Ovary (tissue), 7 donors: ENCODE measurements at regions not wholly inside any gene's neighbourhood (a gene's known extent, or its start where the extent isn't known, plus 50 kb on each side); places are given as distances from the start of the nearest gene placed in this dataset.

Source experiments
- DNase-seq, 5 donors: peaks; one replicate each; pipeline ENCODE4 v3.0.0-alpha.2; 2019 to 2020
- H3K27ac ChIP-seq, 2 donors: fragments of 200-600 bp; one replicate each; pipeline versions ENCODE4 v1.5.1 to v1.8.0; 2019 to 2022
- H3K27me3 ChIP-seq: fragments of 200-600 bp; one replicate; pipeline ENCODE4 v1.8.0; 2022
- H3K36me3 ChIP-seq: fragments of 200-600 bp; sonication (generic); one replicate; pipeline ENCODE4 v1.5.1; 2019
- H3K4me1 ChIP-seq: one replicate; pipeline ENCODE4 v1.8.1; 2013; ENCODE audit warnings: mild to moderate bottlenecking, moderate library complexity; ENCODE audit not compliant: insufficient read depth
- H3K4me3 ChIP-seq: fragments of 200-600 bp; sonication (generic); one replicate; pipeline ENCODE4 v1.5.1; 2017
- H3K9me3 ChIP-seq, 2 donors: fragments of 200-600 bp in 1 of 2; sonication (generic) in 1 of 2; one replicate each; pipeline versions ENCODE4 v1.5.1 to v1.8.1; 2013 to 2019; ENCODE audit warnings: mild to moderate bottlenecking in 1 of 2, moderate library complexity in 1 of 2
- EP300 ChIP-seq: sonication (generic); formaldehyde crosslinking; IDR thresholded peaks from one replicate; pipeline ENCODE4 v1.6.1; 2017; ENCODE audit warnings: antibody characterized with exemption
- POLR2A ChIP-seq: fragments of 450-650 bp; IDR thresholded peaks from one replicate; pipeline ENCODE4 v1.6.1; 2017; ENCODE audit warnings: antibody characterized with exemption, mild to moderate bottlenecking, moderate library complexity
- WGBS, 3 donors: extraction: QIAGEN DNeasy Blood & Tissue Kit in 1 of 3; methylation state at CpG; one replicate each; pipeline versions ENCODE4 v1.1.5 to v1.1.7; 2013 to 2017; 5-methylcytosine and 5-hydroxymethylcytosine counted together
- intact Hi-C, 4 donors: fragments of 100-400 bp; cut with DNase I; formaldehyde crosslinking; loops; one replicate each; pipeline versions ENCODE4 v1.11.0 to v1.15.1; 2022 to 2023
- TF ChIP-seq, protein P1 (sequence below), 3 donors: fragments of 450-650 bp in 2 of 3; fragments of 200-600 bp in 1 of 3; IDR thresholded peaks; one replicate each; pipeline versions ENCODE4 v1.5.1 to v1.8.0; 2016 to 2022; ENCODE audit warnings: antibody characterized with exemption in 3 of 3, mild to moderate bottlenecking in 1 of 3
- donor health status: DM: no; HTN: no; CAD: no; lungs with moderate emphysema.
- donor health status: DM: no; HTN: no; CAD: no.
- donor health status: Bipolar disorder and iron deficiency.
- donor health status: DM: no; HTN: no; CAD: no.
- donor health status: DM: yes; HTN: yes; CAD: no.

DNA sequence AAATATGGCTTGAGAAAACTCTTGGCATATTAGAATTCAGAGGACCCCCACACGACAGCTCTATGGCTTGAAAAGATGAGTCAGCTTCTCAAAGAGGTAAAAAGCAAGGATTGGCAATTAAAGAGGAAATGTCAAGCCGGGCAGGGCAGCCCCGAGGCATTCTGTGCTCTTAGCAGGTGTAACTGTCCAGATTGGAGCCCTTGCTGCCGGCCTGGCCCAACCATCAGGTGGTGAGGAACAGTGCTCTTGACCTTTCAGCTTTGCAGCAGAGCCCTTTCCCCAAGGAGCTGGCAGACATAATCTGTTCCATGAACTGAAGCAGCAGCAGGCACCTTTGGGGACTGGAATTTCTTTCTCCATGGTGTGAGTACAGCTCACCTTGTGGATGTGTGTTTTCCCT, 287.8 kb downstream of the UTP18 start:
- Histone ChIP-seq H3K27me3 (no peaks in the 10 kb centered on the region), H3K4me3 (no peak overlapping the region), H3K27ac (no peak overlapping the region), H3K4me1 (no peaks in the 10 kb centered on the region), H3K9me3 (no peaks in the 10 kb centered on the region), H3K36me3 (no peaks in the 10 kb centered on the region)
- WGBS, 3 donors = 62 to 81% (median 72%) methylated on average over 4 of the region's 4 CpGs
- intact Hi-C loops = no loop called here
- TF ChIP-seq EP300 = no peak
- no peak for TF ChIP-seq POLR2A
- TF ChIP-seq, protein P1, sequence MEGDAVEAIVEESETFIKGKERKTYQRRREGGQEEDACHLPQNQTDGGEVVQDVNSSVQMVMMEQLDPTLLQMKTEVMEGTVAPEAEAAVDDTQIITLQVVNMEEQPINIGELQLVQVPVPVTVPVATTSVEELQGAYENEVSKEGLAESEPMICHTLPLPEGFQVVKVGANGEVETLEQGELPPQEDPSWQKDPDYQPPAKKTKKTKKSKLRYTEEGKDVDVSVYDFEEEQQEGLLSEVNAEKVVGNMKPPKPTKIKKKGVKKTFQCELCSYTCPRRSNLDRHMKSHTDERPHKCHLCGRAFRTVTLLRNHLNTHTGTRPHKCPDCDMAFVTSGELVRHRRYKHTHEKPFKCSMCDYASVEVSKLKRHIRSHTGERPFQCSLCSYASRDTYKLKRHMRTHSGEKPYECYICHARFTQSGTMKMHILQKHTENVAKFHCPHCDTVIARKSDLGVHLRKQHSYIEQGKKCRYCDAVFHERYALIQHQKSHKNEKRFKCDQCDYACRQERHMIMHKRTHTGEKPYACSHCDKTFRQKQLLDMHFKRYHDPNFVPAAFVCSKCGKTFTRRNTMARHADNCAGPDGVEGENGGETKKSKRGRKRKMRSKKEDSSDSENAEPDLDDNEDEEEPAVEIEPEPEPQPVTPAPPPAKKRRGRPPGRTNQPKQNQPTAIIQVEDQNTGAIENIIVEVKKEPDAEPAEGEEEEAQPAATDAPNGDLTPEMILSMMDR (IDR thresholded peaks at IDR 0.05) = no peak
- DNase-seq = no peak

DNA sequence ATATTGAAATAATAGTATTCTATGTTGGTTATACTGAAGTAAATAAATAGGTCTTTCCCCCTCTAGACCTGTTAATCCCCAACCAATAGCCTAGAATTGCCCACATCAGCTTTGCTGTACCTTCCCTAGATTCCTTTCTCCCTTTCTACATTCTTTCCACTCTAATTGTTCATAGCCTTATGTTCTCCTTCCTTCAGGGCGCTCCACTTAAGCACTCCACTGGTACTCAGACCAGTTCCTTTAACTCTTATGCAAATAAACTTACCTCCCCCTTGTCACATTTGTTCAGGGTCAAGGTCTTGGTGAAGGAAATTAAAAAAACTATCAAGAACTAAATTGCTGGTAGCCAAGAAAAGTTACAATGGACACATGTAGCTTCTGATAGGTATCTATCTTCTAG, 294.8 kb downstream of the UTP18 start:
- DNase-seq = no peak
- intact Hi-C loops = no loop called here
- H3K9me3 ChIP-seq = no peaks in the 10 kb centered on the region

DNA sequence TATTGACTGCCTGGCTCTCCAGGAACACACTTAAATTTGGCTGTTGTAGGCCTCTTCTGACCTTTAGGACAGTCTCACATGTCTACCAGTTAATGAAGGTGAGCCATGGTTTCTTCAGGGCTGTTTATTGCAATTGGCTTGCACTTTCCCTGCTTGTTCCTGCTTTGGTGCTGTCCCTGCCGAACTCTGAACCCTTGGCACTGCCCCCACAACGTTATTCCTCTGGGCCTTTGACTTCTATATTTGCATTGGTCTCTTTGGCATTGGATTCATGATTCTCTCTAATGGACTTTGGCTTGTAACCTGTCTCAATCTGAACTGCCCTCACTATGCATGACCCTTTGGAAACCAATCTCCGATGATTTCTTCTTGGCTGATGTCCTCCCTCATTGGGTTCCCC, 299.4 kb downstream of the UTP18 start:
- Histone ChIP-seq H3K4me1 (no peaks in the 10 kb centered on the region), H3K27ac (no peak overlapping the region), H3K36me3 (no peaks in the 10 kb centered on the region), H3K9me3 (no peaks in the 10 kb centered on the region), H3K4me3 (no peak overlapping the region), H3K27me3 (no peaks in the 10 kb centered on the region)
- TF ChIP-seq, protein P1 (IDR thresholded peaks at IDR 0.05) = no peak
- no peak for TF ChIP-seq EP300
- no peak for TF ChIP-seq POLR2A
- intact Hi-C loops = loop anchor here in 1 of 4 donors (10.0 kb wide), 1 partner anchor 745 kb away; no protein-coding TSS in a partner anchor
- DNase-seq = no peak
- 65 to 78% (median 68%) methylated on average over 3 of the region's 3 CpGs for WGBS, 3 donors

More for the DNA sequence above, 294.8 kb downstream of the UTP18 start:
- WGBS, 3 donors = 89 to 98% (median 96%) methylated on average over 1 of the region's 1 CpG
- no peaks in the 10 kb centered on the region for H3K36me3 ChIP-seq
- no peaks in the 10 kb centered on the region for H3K4me1 ChIP-seq
- no peak for TF ChIP-seq POLR2A
- no peak overlapping the region for H3K4me3 ChIP-seq
- H3K27me3 ChIP-seq = no peaks in the 10 kb centered on the region
- no peak overlapping the region for H3K27ac ChIP-seq

GRCh38 chr17:51560398-51560797, 300.1 kb downstream of the UTP18 start:
- intact Hi-C loops = loop anchor here in 1 of 4 donors (10.0 kb wide), 1 partner anchor 744 kb away; no protein-coding TSS in a partner anchor
- DNase-seq = no peak

DNA sequence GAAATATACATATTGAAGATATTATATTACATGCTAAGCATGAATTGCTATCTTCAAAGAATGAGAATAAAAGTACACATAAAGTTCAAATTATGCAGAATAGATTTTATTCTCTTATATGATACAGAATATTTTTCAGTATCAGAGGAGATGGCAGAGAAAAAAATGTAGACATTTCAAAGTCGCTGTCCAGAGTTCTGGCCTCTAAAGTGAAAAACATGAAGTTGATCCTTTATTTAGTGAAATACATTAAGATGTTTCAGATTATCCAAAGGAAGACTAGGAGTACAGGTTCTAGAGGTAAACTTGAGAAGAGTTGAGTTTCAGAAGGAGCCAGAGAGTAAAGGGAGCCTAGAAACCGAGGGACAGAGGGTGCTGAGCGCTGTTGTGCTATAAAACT, 303.6 kb downstream of the UTP18 start:
- TF ChIP-seq POLR2A (no peak), EP300 (no peak)
- TF ChIP-seq, protein P1 (IDR thresholded peaks at IDR 0.05) = no peak
- Histone ChIP-seq H3K27me3 (no peaks in the 10 kb centered on the region), H3K4me3 (no peak overlapping the region), H3K36me3 (no peaks in the 10 kb centered on the region), H3K27ac (no peak overlapping the region), H3K9me3 (no peaks in the 10 kb centered on the region), H3K4me1 (no peaks in the 10 kb centered on the region)
- WGBS, 3 donors = 68 to 72% (median 72%) methylated on average over 3 of the region's 3 CpGs
- intact Hi-C loops = loop anchor here in 1 of 4 donors (10.0 kb wide), 1 partner anchor 741 kb away; no protein-coding TSS in a partner anchor
- no peak for DNase-seq

More at GRCh38 chr17:51560398-51560797, 300.1 kb downstream of the UTP18 start:
- no peaks in the 10 kb centered on the region for H3K27me3 ChIP-seq
- no peaks in the 10 kb centered on the region for H3K36me3 ChIP-seq
- no peak overlapping the region for H3K4me3 ChIP-seq
- TF ChIP-seq EP300 = no peak
- no peaks in the 10 kb centered on the region for H3K9me3 ChIP-seq
- no peak overlapping the region for H3K27ac ChIP-seq
- no peaks in the 10 kb centered on the region for H3K4me1 ChIP-seq

DNA sequence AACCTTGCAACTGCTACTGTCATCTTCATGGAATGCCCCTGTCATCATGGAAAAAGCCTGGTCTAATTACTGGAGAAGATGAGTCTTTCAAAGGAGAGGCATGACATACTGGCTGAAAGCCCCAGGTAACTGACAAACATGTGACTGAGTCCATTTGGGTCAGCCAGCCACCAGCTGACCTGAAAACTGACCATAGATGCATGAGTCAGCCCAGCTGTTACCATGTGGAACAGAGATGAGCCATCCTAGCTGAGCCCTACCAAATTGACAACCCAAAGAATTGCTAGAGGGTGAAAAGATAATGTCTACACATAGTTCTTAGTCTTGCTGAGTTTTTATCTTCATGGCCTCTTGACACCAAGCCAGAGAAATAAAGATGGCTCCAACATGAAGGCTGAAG, 311.8 kb downstream of the UTP18 start:
- TF ChIP-seq EP300 = no peak
- no peak for TF ChIP-seq POLR2A
- TF ChIP-seq, protein P1 (IDR thresholded peaks at IDR 0.05) = no peak
- H3K27me3 ChIP-seq = no peaks in the 10 kb centered on the region
- no peak for DNase-seq
- H3K36me3 ChIP-seq = no peaks in the 10 kb centered on the region
- no peak overlapping the region for H3K4me3 ChIP-seq
- no peak overlapping the region for H3K27ac ChIP-seq
- intact Hi-C loops = no loop called here
- H3K9me3 ChIP-seq = no peaks in the 10 kb centered on the region
- H3K4me1 ChIP-seq = no peaks in the 10 kb centered on the region
